Natural killer cell (primary cell): ENCODE measurements at regions not wholly inside any gene's neighbourhood (a gene's known extent, or its start where the extent isn't known, plus 50 kb on each side); places are given as distances from the start of the nearest gene placed in this dataset.
"Not testable (repeated sequence)": the region's sequence is repeated elsewhere in the genome, so short reads cannot be mapped to it uniquely, and the experiment has no call there.

ENCODE experiments used
- ATAC-seq, 3 donors: fragments of 150-1000 bp in 2 of 3; fragments of 200-7000 bp in 1 of 3; cut with Tn5 transposase; 1 replicate in 1 of 3; 2 replicates in 2 of 3; pipeline ENCODE4 v1.10.0; 2021; ENCODE audit warnings: mild to moderate bottlenecking in 2 of 3, moderate library complexity in 2 of 3
- DNase-seq, 2 donors: peaks; one replicate each; pipeline versions ENCODE4 v3.0.0 to v3.0.0-alpha.2; 2013 to 2021; ENCODE audit warnings: mixed read lengths in 1 of 2
- H3K27ac ChIP-seq: one replicate; pipeline ENCODE4 v1.5.1; 2013; ENCODE audit warnings: mild to moderate bottlenecking, low read length
- H3K27me3 ChIP-seq: one replicate; pipeline ENCODE4 v1.6.1; 2013; ENCODE audit warnings: low read length; ENCODE audit not compliant: control insufficient read depth, insufficient read depth
- H3K36me3 ChIP-seq: one replicate; pipeline ENCODE4 v1.6.1; 2013; ENCODE audit warnings: low read length; ENCODE audit not compliant: control insufficient read depth, insufficient read depth
- H3K4me1 ChIP-seq: one replicate; pipeline ENCODE4 v1.6.1; 2013; ENCODE audit warnings: low read length; ENCODE audit not compliant: control insufficient read depth, insufficient read depth
- H3K4me3 ChIP-seq: one replicate; pipeline ENCODE4 v1.5.1; 2013; ENCODE audit warnings: low read length
- H3K9me3 ChIP-seq: one replicate; pipeline ENCODE4 v1.6.1; 2013; ENCODE audit warnings: low read length; ENCODE audit not compliant: control insufficient read depth, insufficient read depth
- H3K27ac Mint-ChIP-seq, 2 donors: one replicate each; pipeline ENCODE4 v1.8.0; 2022; ENCODE audit warnings: mild to moderate bottlenecking in 2 of 2, mixed read lengths in 2 of 2, moderate library complexity in 1 of 2
- H3K27me3 Mint-ChIP-seq, 2 donors: one replicate each; pipeline ENCODE4 v1.8.0; 2022; ENCODE audit warnings: low read depth in 2 of 2, mixed read lengths in 2 of 2
- H3K36me3 Mint-ChIP-seq: one replicate; pipeline ENCODE4 v1.8.0; 2022; ENCODE audit warnings: mixed read lengths
- H3K4me1 Mint-ChIP-seq, 2 donors: one replicate each; pipeline ENCODE4 v1.8.0; 2022; ENCODE audit warnings: mixed read lengths in 2 of 2
- H3K4me3 Mint-ChIP-seq: one replicate; pipeline ENCODE4 v1.8.0; 2022; ENCODE audit warnings: mild to moderate bottlenecking, moderate library complexity, mixed read lengths
- H3K9me3 Mint-ChIP-seq, 2 donors: one replicate each; pipeline ENCODE4 v1.8.0; 2022; ENCODE audit warnings: mixed read lengths in 2 of 2
- WGBS: methylation state at CpG from one replicate; pipeline ENCODE4 v1.1.7; 2013; ENCODE audit warnings: missing lambda C conversion rate; ENCODE audit not compliant: insufficient coverage; 5-methylcytosine and 5-hydroxymethylcytosine counted together
- intact Hi-C: fragments of 100-400 bp; cut with micrococcal nuclease; formaldehyde crosslinking; loops from one replicate; pipeline ENCODE4 v1.14.2; 2022
- TF ChIP-seq, protein P1 (sequence below): fragments of 200-600 bp; IDR thresholded peaks from one replicate; pipeline ENCODE4 v1.8.0; 2022; ENCODE audit warnings: antibody characterized with exemption

DNA sequence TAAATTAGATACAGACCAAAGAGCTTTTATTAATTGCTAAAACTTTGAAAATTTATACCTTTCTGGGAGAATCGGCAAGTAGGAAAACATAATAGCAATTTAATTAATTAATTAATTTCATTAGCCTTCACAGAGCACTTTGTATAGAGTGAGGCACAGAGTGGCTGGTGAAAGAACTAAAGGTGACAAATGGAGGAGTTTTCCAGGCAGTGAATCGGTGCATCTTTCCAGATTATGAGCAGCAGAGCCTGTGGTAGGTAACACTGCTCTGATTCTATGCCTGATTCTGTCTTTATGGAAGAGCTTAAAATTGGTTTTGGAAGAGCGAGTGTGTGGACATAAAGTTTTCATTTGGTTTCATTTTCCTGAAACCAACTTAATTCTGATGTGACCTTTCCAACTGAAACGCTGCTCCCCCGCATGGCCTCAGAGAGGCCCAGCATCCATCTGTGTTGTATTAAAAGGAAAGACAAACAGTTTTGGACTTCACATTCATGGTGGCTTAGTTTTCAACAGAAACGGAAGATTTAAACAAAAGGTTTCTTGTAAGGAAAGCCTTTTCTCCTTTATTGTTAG, 188.9 kb upstream of the RPS23 start:
- DNase-seq (no peak), ATAC-seq (no peak)
- Histone ChIP-seq H3K9me3 (no peaks in the 10 kb centered on the region), H3K36me3 (no peaks in the 10 kb centered on the region), H3K27ac (no peak overlapping the region), H3K27me3 (no peaks in the 10 kb centered on the region), H3K4me3 (no peak overlapping the region), H3K4me1 (no peaks in the 10 kb centered on the region)
- TF ChIP-seq, protein P1, sequence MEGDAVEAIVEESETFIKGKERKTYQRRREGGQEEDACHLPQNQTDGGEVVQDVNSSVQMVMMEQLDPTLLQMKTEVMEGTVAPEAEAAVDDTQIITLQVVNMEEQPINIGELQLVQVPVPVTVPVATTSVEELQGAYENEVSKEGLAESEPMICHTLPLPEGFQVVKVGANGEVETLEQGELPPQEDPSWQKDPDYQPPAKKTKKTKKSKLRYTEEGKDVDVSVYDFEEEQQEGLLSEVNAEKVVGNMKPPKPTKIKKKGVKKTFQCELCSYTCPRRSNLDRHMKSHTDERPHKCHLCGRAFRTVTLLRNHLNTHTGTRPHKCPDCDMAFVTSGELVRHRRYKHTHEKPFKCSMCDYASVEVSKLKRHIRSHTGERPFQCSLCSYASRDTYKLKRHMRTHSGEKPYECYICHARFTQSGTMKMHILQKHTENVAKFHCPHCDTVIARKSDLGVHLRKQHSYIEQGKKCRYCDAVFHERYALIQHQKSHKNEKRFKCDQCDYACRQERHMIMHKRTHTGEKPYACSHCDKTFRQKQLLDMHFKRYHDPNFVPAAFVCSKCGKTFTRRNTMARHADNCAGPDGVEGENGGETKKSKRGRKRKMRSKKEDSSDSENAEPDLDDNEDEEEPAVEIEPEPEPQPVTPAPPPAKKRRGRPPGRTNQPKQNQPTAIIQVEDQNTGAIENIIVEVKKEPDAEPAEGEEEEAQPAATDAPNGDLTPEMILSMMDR, result no peak
- H3K27ac Mint-ChIP-seq, result no peak overlapping the region
- H3K9me3 Mint-ChIP-seq, result no peaks in the 10 kb centered on the region
- no peaks in the 10 kb centered on the region for H3K36me3 Mint-ChIP-seq
- intact Hi-C loops, result no loop called here
- no peaks in the 10 kb centered on the region for H3K4me1 Mint-ChIP-seq
- no peaks in the 10 kb centered on the region for H3K27me3 Mint-ChIP-seq
- H3K4me3 Mint-ChIP-seq, result no peak overlapping the region
- 85% methylated on average over 3 of the region's 6 CpGs for WGBS

DNA sequence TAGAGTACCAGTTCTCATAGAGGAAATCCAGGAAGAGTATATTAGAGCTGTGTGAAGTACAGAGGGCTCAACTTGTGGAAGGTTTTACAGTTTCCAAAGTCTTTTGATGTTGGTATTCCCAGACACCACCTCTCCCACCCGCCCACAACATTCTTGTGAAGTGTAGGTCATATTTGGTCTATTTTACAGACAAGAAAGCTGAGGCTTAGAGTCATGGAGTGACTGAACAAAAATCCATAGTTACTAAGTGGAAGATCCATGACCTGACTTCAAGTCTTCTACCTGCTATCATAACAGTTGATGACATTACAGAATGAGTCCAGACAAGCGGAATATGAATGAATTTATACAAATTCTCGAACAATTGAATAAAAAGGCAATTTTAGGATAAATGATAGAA, 187.1 kb upstream of the RPS23 start:
- WGBS, result no CpG with 5 or more reads among the region's 3 CpGs

DNA sequence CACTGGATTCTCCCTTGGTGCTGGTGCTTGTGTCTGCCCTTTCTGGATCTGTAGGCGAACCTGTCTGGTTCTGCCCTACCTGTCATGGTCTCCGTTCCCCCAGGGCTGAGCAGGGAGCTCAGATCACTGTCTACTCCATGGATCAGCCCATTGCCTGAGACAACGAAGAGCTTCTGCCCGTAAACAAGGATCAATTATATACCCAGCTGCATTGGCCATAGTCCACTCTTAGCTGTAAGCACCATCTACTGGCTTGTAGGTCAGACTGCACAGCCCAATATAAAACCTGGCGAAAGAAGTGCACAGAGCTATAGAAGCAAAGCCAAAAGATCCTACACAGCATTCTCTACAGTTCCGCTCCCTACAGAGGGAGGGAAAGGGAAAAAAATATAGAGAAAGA, 181.5 kb upstream of the RPS23 start:
- no peak overlapping the region for H3K27ac ChIP-seq
- H3K36me3 ChIP-seq, result no peaks in the 10 kb centered on the region
- Mint-ChIP-seq H3K4me1 (no peaks in the 10 kb centered on the region), H3K4me3 (no peak overlapping the region), H3K36me3 (no peaks in the 10 kb centered on the region), H3K9me3 (peaks cover 0 to 2% of the 10 kb centered on the region in 2 donors), H3K27ac (no peak overlapping the region), H3K27me3 (no peaks in the 10 kb centered on the region)
- no peak overlapping the region for H3K4me3 ChIP-seq
- DNase-seq (no peak), ATAC-seq (no peak)
- intact Hi-C loops, result no loop called here
- H3K4me1 ChIP-seq, result no peaks in the 10 kb centered on the region
- TF ChIP-seq, protein P1, result no peak
- peaks cover 7% of the 10 kb centered on the region for H3K9me3 ChIP-seq
- no peaks in the 10 kb centered on the region for H3K27me3 ChIP-seq
- WGBS, result 88% methylated on average over 6 of the region's 6 CpGs

More for the DNA sequence above, 187.1 kb upstream of the RPS23 start:
- ATAC-seq (no peak), DNase-seq (no peak)
- Histone ChIP-seq H3K36me3 (no peaks in the 10 kb centered on the region), H3K4me1 (no peaks in the 10 kb centered on the region), H3K27ac (no peak overlapping the region), H3K9me3 (no peaks in the 10 kb centered on the region), H3K27me3 (no peaks in the 10 kb centered on the region), H3K4me3 (no peak overlapping the region)
- intact Hi-C loops, result no loop called here
- no peak overlapping the region for H3K4me3 Mint-ChIP-seq
- no peak overlapping the region for H3K27ac Mint-ChIP-seq
- TF ChIP-seq, protein P1, result no peak
- H3K9me3 Mint-ChIP-seq, result no peaks in the 10 kb centered on the region
- no peaks in the 10 kb centered on the region for H3K36me3 Mint-ChIP-seq
- no peaks in the 10 kb centered on the region for H3K4me1 Mint-ChIP-seq
- no peaks in the 10 kb centered on the region for H3K27me3 Mint-ChIP-seq

DNA sequence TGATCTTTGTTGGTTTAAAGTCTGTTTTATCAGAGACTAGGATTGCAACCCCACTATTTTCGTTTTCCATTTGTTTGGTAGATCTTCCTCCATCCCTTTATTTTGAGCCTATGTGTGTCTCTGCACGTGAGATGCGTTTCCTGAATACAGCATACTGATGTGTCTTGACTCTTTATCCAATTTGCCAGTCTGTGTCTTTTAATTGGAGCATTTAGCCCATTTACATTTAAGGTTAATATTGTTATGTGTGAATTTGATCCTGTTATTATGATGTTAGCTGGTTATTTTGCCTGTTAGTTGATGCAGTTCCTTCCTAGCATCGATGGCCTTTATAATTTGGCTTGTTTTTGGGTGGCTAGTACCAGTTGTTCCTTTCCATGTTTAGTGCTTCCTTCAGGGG, 177.2 kb upstream of the RPS23 start:
- ATAC-seq, H3K36me3 ChIP-seq, DNase-seq, intact Hi-C loops, H3K9me3 Mint-ChIP-seq, H3K4me3 ChIP-seq, H3K9me3 ChIP-seq, H3K27me3 ChIP-seq, H3K27me3 Mint-ChIP-seq, H3K4me1 ChIP-seq, H3K4me1 Mint-ChIP-seq, H3K27ac Mint-ChIP-seq, H3K4me3 Mint-ChIP-seq, H3K27ac ChIP-seq, H3K36me3 Mint-ChIP-seq: not testable (repeated sequence)
- WGBS, result 69% methylated on average over 4 of the region's 4 CpGs
